ENCODE measurements at regions not wholly inside any gene's neighbourhood (a gene's known extent, or its start where the extent isn't known, plus 50 kb on each side); places are given as distances from the start of the nearest gene placed in this dataset.
"Not testable (repeated sequence)": the region's sequence is repeated elsewhere in the genome, so short reads cannot be mapped to it uniquely, and the experiment has no call there.

DNA sequence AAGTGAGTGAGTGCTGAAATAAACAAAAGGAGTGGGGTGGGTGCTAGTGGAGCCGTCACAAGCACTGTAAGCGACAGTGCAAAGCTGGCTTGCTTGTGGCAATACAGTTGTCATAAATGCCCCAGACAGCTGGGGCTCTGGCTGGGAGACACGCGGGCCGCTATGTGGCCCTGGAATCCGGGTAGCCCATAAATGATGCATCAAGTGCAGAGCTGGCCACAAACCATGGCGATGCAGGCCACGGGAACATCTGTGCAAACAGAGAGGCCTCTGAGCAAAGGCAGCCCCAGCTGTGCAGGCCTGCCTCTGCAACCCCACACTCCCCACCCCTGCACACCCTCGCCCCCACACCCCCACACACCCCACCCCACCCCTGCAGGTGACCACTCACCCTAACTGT lies 349.2 kb upstream of the ID2 start:
- no peak for DNase-seq
- H3K36me3 ChIP-seq (ENCODE audit: control insufficient read depth in 1 of 2, insufficient read depth in 2 of 2, low read length in 2 of 2), result no peaks in the 10 kb centered on the region
- H3K79me2 ChIP-seq (ENCODE audit: control insufficient read depth, insufficient read depth, low read length, poor library complexity), result no peaks in the 10 kb centered on the region
- H2BK120ac ChIP-seq (ENCODE audit: insufficient read depth, low read length, poor library complexity), result no peak overlapping the region
- no peak overlapping the region for H4K91ac ChIP-seq (ENCODE audit: low read depth, low read length)
- H3K27ac ChIP-seq (ENCODE audit: low read depth, low read length), result no peak overlapping the region
- no peak overlapping the region for H3K4me2 ChIP-seq (ENCODE audit: low read length)
- no peak overlapping the region for H4K8ac ChIP-seq (ENCODE audit: low read depth, low read length)
- H2AK5ac ChIP-seq (ENCODE audit: low read length), result no peak overlapping the region
- H3K4ac ChIP-seq (ENCODE audit: low read depth, low read length), result no peak overlapping the region
- no peak overlapping the region for H3K4me3 ChIP-seq (ENCODE audit: low read depth, low read length)
- H3K27me3 ChIP-seq (ENCODE audit: insufficient read depth, low read length), result no peaks in the 10 kb centered on the region
- H4K12ac ChIP-seq (ENCODE audit: low read depth, low read length), result no peak overlapping the region
- no peaks in the 10 kb centered on the region for H3K4me1 ChIP-seq (ENCODE audit: control insufficient read depth in 1 of 2, insufficient read depth in 2 of 2, low read length in 2 of 2)
- H3K79me1 ChIP-seq (ENCODE audit: low read length), result no peaks in the 10 kb centered on the region
- H3K18ac ChIP-seq (ENCODE audit: low read length), result no peak overlapping the region
- H3K14ac ChIP-seq (ENCODE audit: low read length), result no peak overlapping the region
- peaks cover 1% of the 10 kb centered on the region for H3K9me3 ChIP-seq (ENCODE audit: insufficient read depth, low read depth, low read length)
- no peak overlapping the region for H3K23ac ChIP-seq (ENCODE audit: low read length)
- no CpG with 5 or more reads among the region's 9 CpGs for WGBS (ENCODE audit: extremely low coverage, insufficient coverage, insufficient read length)
- H2AFZ ChIP-seq (ENCODE audit: insufficient read depth, low read length, poor library complexity), result no peak overlapping the region
- H3K9ac ChIP-seq (ENCODE audit: low read length), result no peak overlapping the region
- H2BK12ac ChIP-seq (ENCODE audit: low read length), result no peak overlapping the region
- no peak overlapping the region for H2BK5ac ChIP-seq (ENCODE audit: low read depth, low read length, poor library complexity)

DNA sequence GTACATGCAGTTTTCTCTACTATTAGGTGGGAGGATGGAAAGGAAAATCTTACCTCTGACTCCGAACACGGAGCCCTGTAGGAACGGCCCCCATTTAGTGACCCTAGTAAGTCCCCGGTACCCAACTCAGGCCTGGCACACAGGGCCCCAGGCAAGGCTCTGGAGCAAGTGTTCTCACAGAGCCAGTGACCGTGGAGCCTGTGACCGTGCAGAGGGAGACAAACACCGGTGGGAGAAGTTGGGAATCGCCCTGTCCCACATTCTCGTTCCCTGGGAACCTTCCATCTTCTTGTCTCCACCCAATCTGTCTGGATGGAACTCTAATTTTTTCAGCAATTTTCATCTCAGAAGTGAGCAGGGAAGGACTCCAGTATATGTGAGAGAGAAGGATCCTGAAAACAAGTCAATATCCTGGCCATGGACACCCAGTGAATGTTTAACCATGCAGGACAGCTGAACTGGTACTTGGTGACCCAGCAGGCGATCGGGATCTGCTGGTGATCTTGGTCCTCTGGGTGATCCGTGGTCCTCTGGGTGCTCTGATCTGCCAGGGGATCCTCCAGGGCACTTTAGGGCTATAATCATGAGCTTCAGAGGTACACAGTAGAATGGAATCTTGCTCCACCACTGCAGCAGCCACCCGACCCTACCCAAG lies 348.6 kb upstream of the ID2 start:
- no peak overlapping the region for H3K4me3 ChIP-seq (ENCODE audit: low read depth, low read length)
- H3K9me3 ChIP-seq (ENCODE audit: insufficient read depth, low read depth, low read length), result peaks cover 1% of the 10 kb centered on the region
- no peak for DNase-seq
- H3K23ac ChIP-seq (ENCODE audit: low read length), result no peak overlapping the region
- no peak overlapping the region for H2BK5ac ChIP-seq (ENCODE audit: low read depth, low read length, poor library complexity)
- no peak overlapping the region for H2AK5ac ChIP-seq (ENCODE audit: low read length)
- no peak overlapping the region for H3K27ac ChIP-seq (ENCODE audit: low read depth, low read length)
- H3K4me1 ChIP-seq (ENCODE audit: control insufficient read depth in 1 of 2, insufficient read depth in 2 of 2, low read length in 2 of 2), result no peaks in the 10 kb centered on the region
- H2BK120ac ChIP-seq (ENCODE audit: insufficient read depth, low read length, poor library complexity), result no peak overlapping the region
- H3K79me1 ChIP-seq (ENCODE audit: low read length), result no peaks in the 10 kb centered on the region
- H3K9ac ChIP-seq (ENCODE audit: low read length), result no peak overlapping the region
- no CpG with 5 or more reads among the region's 13 CpGs for WGBS (ENCODE audit: extremely low coverage, insufficient coverage, insufficient read length)
- no peak overlapping the region for H3K4me2 ChIP-seq (ENCODE audit: low read length)
- H4K91ac ChIP-seq (ENCODE audit: low read depth, low read length), result no peak overlapping the region
- no peak overlapping the region for H3K14ac ChIP-seq (ENCODE audit: low read length)
- no peaks in the 10 kb centered on the region for H3K36me3 ChIP-seq (ENCODE audit: control insufficient read depth in 1 of 2, insufficient read depth in 2 of 2, low read length in 2 of 2)
- H2AFZ ChIP-seq (ENCODE audit: insufficient read depth, low read length, poor library complexity), result no peak overlapping the region
- H2BK12ac ChIP-seq (ENCODE audit: low read length), result no peak overlapping the region
- no peaks in the 10 kb centered on the region for H3K27me3 ChIP-seq (ENCODE audit: insufficient read depth, low read length)
- H3K4ac ChIP-seq (ENCODE audit: low read depth, low read length), result no peak overlapping the region
- H4K12ac ChIP-seq (ENCODE audit: low read depth, low read length), result no peak overlapping the region
- no peaks in the 10 kb centered on the region for H3K79me2 ChIP-seq (ENCODE audit: control insufficient read depth, insufficient read depth, low read length, poor library complexity)
- no peak overlapping the region for H4K8ac ChIP-seq (ENCODE audit: low read depth, low read length)
- H3K18ac ChIP-seq (ENCODE audit: low read length), result no peak overlapping the region

DNA sequence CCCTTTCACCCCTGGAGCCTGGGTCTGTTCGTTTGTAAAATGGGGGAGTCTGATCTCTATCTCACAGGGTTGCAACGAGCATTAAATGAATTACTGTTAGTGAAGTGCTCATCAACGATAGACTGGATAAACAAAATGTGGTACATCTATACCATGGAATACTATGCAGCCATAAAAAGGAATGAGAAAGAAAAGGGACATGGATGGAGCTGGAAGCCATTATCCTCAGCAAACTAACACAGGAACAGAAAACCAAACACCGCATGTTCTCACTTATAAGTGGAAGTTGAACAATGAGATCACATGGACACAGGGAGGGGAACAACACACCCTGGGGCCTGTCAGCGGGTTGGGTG lies 348.0 kb upstream of the ID2 start:
- H3K23ac ChIP-seq (ENCODE audit: low read length); H3K36me3 ChIP-seq (ENCODE audit: control insufficient read depth in 1 of 2, insufficient read depth in 2 of 2, low read length in 2 of 2); H2BK12ac ChIP-seq (ENCODE audit: low read length); H2BK120ac ChIP-seq (ENCODE audit: insufficient read depth, low read length, poor library complexity); H3K4me2 ChIP-seq (ENCODE audit: low read length); H4K8ac ChIP-seq (ENCODE audit: low read depth, low read length); H3K4ac ChIP-seq (ENCODE audit: low read depth, low read length); H3K27me3 ChIP-seq (ENCODE audit: insufficient read depth, low read length); H4K91ac ChIP-seq (ENCODE audit: low read depth, low read length); H3K14ac ChIP-seq (ENCODE audit: low read length); H2AK5ac ChIP-seq (ENCODE audit: low read length); H3K4me1 ChIP-seq (ENCODE audit: control insufficient read depth in 1 of 2, insufficient read depth in 2 of 2, low read length in 2 of 2); H3K18ac ChIP-seq (ENCODE audit: low read length); H3K27ac ChIP-seq (ENCODE audit: low read depth, low read length); DNase-seq; H3K79me1 ChIP-seq (ENCODE audit: low read length); H3K9me3 ChIP-seq (ENCODE audit: insufficient read depth, low read depth, low read length); H3K4me3 ChIP-seq (ENCODE audit: low read depth, low read length); H4K12ac ChIP-seq (ENCODE audit: low read depth, low read length); H2BK5ac ChIP-seq (ENCODE audit: low read depth, low read length, poor library complexity); H2AFZ ChIP-seq (ENCODE audit: insufficient read depth, low read length, poor library complexity); H3K79me2 ChIP-seq (ENCODE audit: control insufficient read depth, insufficient read depth, low read length, poor library complexity); H3K9ac ChIP-seq (ENCODE audit: low read length): not testable (repeated sequence)
- WGBS (ENCODE audit: extremely low coverage, insufficient coverage, insufficient read length), result no CpG with 5 or more reads among the region's 5 CpGs

DNA sequence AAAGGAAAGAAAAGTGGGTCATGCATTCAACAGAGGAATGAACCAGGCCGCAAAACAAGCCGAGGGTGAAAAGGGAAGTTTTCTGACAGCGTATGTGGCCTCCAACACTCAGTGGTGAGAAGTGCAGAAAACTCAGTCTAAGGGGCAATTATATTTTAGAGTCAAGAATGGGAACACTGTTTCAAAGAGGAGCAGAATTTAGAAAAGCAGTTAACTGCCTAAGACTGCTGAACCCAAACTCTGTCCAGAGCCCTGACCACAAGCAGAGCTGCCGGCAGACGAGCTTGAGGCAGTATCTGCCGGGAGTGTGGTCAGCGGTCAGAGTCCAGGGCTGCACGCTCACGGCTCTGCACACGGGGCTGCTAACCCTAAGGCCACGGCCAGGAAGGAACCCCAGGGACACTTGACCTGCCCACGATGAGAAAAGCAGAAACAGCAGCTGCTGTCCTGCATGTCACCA lies 347.0 kb upstream of the ID2 start:
- Histone ChIP-seq H3K36me3 (ENCODE audit: control insufficient read depth in 1 of 2, insufficient read depth in 2 of 2, low read length in 2 of 2) (no peaks in the 10 kb centered on the region), H3K4me2 (ENCODE audit: low read length) (no peak overlapping the region), H3K23ac (ENCODE audit: low read length) (no peak overlapping the region), H3K27ac (ENCODE audit: low read depth, low read length) (no peak overlapping the region), H4K12ac (ENCODE audit: low read depth, low read length) (no peak overlapping the region), H2BK12ac (ENCODE audit: low read length) (no peak overlapping the region), H2AFZ (ENCODE audit: insufficient read depth, low read length, poor library complexity) (no peak overlapping the region), H2BK5ac (ENCODE audit: low read depth, low read length, poor library complexity) (no peak overlapping the region), H3K27me3 (ENCODE audit: insufficient read depth, low read length) (no peaks in the 10 kb centered on the region), H4K8ac (ENCODE audit: low read depth, low read length) (no peak overlapping the region), H3K4ac (ENCODE audit: low read depth, low read length) (no peak overlapping the region), H3K4me1 (ENCODE audit: control insufficient read depth in 1 of 2, insufficient read depth in 2 of 2, low read length in 2 of 2) (no peaks in the 10 kb centered on the region), H2AK5ac (ENCODE audit: low read length) (no peak overlapping the region), H3K9me3 (ENCODE audit: insufficient read depth, low read depth, low read length) (peaks cover 1% of the 10 kb centered on the region), H3K9ac (ENCODE audit: low read length) (no peak overlapping the region), H4K91ac (ENCODE audit: low read depth, low read length) (no peak overlapping the region), H3K14ac (ENCODE audit: low read length) (no peak overlapping the region), H3K18ac (ENCODE audit: low read length) (no peak overlapping the region), H2BK120ac (ENCODE audit: insufficient read depth, low read length, poor library complexity) (no peak overlapping the region), H3K79me2 (ENCODE audit: control insufficient read depth, insufficient read depth, low read length, poor library complexity) (no peaks in the 10 kb centered on the region), H3K79me1 (ENCODE audit: low read length) (no peaks in the 10 kb centered on the region), H3K4me3 (ENCODE audit: low read depth, low read length) (no peak overlapping the region)
- WGBS (ENCODE audit: extremely low coverage, insufficient coverage, insufficient read length), result no CpG with 5 or more reads among the region's 12 CpGs
- no peak for DNase-seq

Measured in trophoblast cell (in vitro differentiated cells and primary cell).